BJ (cell line): ENCODE measurements at regions not wholly inside any gene's neighbourhood (a gene's known extent, or its start where the extent isn't known, plus 50 kb on each side); places are given as distances from the start of the nearest gene placed in this dataset.

Experiments used
- CTCF ChIA-PET: fragments of 350-600 bp; formaldehyde crosslinking; extraction: SDS; loops from one replicate; lab custom pipeline; 2021; ENCODE audit warnings: antibody characterized with exemption, inconsistent platforms; lab: Yijun Ruan, JAX
- POLR2A ChIA-PET: fragments of 300-600 bp; sonication (Branson Sonifier 250); formaldehyde crosslinking; extraction: SDS; loops from one replicate; lab custom pipeline; 2021; ENCODE audit warnings: antibody characterized with exemption; lab: Charles Lee
- DNase-seq: peaks from one replicate; pipeline ENCODE4 v3.0.0-alpha.2; 2011; ENCODE audit warnings: low read depth
- H3K27me3 ChIP-seq: 2 replicates; pipeline ENCODE4 v1.6.0; 2011; ENCODE audit warnings: low read length; ENCODE audit not compliant: control insufficient read depth, insufficient read depth
- H3K36me3 ChIP-seq: 2 replicates; pipeline ENCODE4 v1.5.1; 2011; ENCODE audit warnings: low read length; ENCODE audit not compliant: control insufficient read depth, insufficient read depth
- H3K4me3 ChIP-seq: 2 replicates; pipeline ENCODE4 v1.5.1; 2011; ENCODE audit warnings: low read depth, mild to moderate bottlenecking, control low read depth, low read length
- TF ChIP-seq, protein P1 (sequence below): IDR thresholded peaks from 2 replicates; pipeline ENCODE4 v1.5.1; 2011; ENCODE audit warnings: low read depth, mild to moderate bottlenecking, control low read depth, inconsistent platforms, low read length, moderate library complexity; ENCODE audit not compliant: insufficient read depth

- TF ChIP-seq, protein P1, sequence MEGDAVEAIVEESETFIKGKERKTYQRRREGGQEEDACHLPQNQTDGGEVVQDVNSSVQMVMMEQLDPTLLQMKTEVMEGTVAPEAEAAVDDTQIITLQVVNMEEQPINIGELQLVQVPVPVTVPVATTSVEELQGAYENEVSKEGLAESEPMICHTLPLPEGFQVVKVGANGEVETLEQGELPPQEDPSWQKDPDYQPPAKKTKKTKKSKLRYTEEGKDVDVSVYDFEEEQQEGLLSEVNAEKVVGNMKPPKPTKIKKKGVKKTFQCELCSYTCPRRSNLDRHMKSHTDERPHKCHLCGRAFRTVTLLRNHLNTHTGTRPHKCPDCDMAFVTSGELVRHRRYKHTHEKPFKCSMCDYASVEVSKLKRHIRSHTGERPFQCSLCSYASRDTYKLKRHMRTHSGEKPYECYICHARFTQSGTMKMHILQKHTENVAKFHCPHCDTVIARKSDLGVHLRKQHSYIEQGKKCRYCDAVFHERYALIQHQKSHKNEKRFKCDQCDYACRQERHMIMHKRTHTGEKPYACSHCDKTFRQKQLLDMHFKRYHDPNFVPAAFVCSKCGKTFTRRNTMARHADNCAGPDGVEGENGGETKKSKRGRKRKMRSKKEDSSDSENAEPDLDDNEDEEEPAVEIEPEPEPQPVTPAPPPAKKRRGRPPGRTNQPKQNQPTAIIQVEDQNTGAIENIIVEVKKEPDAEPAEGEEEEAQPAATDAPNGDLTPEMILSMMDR, result no peak
- no peaks in the 10 kb centered on the region for H3K36me3 ChIP-seq
- POLR2A ChIA-PET, result no interaction called here
- no peaks in the 10 kb centered on the region for H3K27me3 ChIP-seq
- DNase-seq, result no peak
- CTCF ChIA-PET, result no interaction called here
- H3K4me3 ChIP-seq, result no peak overlapping the region
These were observed 62.5 kb downstream of the CHRM3 start for GRCh38 chr1:239448911-239449310.

GRCh38 chr1:239455743-239456142 lies 69.4 kb downstream of the CHRM3 start:
- no peaks in the 10 kb centered on the region for H3K27me3 ChIP-seq
- ChIA-PET POLR2A (no interaction called here), CTCF (no interaction called here)
- H3K36me3 ChIP-seq, result no peaks in the 10 kb centered on the region
- TF ChIP-seq, protein P1, result no peak
- no peak for DNase-seq
- H3K4me3 ChIP-seq, result no peak overlapping the region

GRCh38 chr1:239456788-239457187 lies 70.4 kb downstream of the CHRM3 start:
- CTCF ChIA-PET, result no interaction called here
- TF ChIP-seq, protein P1, result no peak
- POLR2A ChIA-PET, result no interaction called here

DNA sequence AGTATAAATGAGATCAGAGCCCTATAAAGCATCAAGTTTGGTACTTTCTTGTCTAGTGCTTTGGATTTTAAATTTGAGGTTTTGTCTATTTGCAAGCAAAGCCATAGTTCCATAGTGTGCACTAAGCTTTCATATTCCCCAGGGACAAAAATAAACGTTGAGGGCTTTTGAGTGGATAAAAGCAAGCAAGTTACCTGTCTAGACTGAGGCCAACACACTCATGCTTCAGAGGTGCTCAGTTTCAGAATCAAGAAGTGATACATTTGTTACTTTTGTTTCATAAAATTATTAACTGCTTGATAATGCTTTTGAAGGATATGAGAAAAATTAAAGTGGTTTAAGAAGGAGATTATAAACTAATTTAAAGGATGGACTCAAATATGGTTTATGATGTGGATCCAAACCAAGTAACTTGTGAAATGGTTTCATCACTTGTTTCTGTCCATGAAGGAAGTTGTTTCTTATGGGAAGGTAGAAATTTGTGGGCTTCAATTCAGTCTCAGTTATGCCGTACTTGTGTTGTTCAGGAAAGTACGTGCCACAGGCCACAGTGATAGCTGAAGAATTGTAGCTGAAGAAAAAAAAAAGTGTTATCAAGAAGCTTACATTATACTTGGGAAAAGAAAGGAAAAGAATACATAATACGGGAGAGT lies 71.2 kb downstream of the CHRM3 start:
- CTCF ChIA-PET, result no interaction called here
- H3K27me3 ChIP-seq, result no peaks in the 10 kb centered on the region
- H3K36me3 ChIP-seq, result no peaks in the 10 kb centered on the region
- POLR2A ChIA-PET, result no interaction called here
- no peak overlapping the region for H3K4me3 ChIP-seq
- no peak for DNase-seq
- TF ChIP-seq, protein P1, result no peak

More at GRCh38 chr1:239456788-239457187, 70.4 kb downstream of the CHRM3 start:
- Histone ChIP-seq H3K4me3 (no peak overlapping the region), H3K36me3 (no peaks in the 10 kb centered on the region), H3K27me3 (no peaks in the 10 kb centered on the region)
- DNase-seq, result no peak

DNA sequence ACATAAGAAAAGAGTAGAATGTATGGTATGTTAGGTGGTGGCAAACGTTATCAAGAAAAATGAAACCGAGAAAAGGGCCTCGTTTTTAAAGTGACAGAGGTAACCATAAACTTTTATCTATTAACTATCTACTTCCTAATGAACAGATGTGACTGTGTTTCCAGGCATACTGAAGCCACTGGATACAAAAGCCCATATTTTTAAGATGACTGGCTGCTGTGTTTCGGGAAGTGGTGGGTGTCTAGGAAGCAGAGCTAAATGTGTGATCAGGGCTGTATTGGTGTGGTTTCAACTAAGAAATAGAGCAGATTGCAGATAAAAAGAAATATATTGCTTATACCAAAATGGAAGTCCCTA lies 71.8 kb downstream of the CHRM3 start:
- Histone ChIP-seq H3K4me3 (no peak overlapping the region), H3K27me3 (no peaks in the 10 kb centered on the region), H3K36me3 (no peaks in the 10 kb centered on the region)
- ChIA-PET CTCF (no interaction called here), POLR2A (no interaction called here)
- no peak for DNase-seq
- TF ChIP-seq, protein P1, result no peak
